ENCODE measurements at regions not wholly inside any gene's neighbourhood (a gene's known extent, or its start where the extent isn't known, plus 50 kb on each side); places are given as distances from the start of the nearest gene placed in this dataset.

- no peak for DNase-seq (ENCODE audit: low spot score)
Measured at GRCh38 chr13:104196611-104197010, 1130.4 kb upstream of the SLC10A2 start.

DNA sequence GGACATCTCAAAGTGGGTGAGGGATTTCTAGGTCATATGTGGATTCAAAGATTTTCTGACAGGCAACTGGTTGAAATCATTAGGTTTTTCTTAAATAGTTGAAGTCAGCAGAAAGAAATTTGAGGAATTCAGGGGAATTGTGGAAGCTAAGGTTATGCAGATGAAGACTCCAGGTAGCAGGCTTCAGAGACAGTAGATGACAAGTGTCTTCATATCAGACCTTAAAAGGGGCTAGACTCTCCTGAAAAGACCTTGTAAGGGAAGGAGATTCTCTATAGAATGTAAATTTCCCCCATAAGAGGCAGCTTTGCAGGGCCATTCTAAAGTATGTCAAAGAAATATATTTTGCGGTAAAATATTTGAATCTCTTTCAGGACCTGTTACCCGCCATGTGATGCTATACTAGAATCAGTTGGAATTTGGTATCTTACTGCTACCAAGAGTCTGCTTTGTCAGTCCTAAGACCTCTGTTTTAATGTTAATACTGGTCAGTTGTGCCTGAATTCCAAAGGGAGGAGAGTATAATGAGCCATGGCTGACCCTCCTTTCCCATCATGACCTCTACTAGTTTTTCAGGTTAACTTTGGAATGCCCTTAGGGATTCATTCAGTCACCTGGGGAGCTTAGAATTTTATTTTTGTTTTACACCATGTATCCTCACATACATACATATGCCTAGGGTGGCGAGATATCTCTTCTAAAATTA, 1115.5 kb upstream of the SLC10A2 start:
- DNase-seq (ENCODE audit: low spot score): no peak

GRCh38 chr13:104170980-104171555, 1104.9 kb upstream of the SLC10A2 start:
- no peak for DNase-seq (ENCODE audit: low spot score)

DNA sequence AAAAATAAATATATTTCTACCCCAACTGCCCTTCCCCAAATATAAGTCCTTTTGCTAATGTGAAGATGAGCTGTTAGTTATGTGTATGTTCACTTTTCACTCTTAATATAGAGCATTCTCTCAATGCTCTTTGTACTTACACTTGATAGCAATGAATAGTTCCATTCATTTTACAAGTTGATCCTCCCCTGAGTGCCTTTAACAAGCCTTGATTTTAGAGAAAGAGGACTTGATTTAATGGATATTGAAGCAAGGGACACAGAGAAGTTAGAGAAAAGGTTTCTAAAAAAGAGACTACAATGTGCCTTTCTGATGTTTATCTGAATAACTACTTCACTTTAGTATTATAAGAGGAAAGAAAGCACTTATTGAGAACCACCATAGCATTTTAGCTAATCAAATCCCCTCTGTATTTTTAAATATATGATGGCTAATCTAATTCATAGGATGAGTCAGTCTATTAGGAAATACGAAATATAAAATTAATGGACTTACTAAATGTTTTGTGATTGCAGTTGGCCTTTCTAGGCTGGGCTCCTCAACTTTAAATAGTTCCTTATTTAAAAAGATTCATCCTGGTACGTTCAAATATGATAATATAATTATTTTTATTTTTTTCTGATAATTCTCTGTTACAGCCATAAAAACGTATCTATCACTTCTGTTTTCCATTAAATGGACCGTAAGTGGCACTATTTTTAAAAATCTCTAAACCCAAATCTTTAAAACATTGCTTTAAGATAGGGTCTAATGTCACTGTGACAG, 1097.8 kb upstream of the SLC10A2 start:
- DNase-seq (ENCODE audit: low spot score): no peak

DNA sequence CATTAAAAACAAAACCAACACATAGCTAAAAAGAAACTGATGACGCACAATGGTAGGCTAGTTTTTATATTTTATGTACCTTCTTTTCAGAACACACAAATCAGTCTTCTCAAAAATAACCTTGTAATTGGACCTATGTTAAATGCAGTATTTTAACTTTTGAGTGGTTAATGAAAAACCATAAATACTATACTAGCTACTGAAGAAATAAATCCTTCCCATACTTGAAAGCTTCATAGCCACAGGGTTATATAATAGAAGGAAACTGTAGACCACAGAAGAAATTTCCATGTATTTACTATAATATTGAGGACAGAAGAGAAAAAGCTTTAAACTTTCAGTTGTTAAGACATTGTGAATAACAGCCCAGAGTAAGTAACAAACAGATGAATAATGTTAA, 1094.3 kb upstream of the SLC10A2 start:
- DNase-seq (ENCODE audit: low spot score): no peak

DNA sequence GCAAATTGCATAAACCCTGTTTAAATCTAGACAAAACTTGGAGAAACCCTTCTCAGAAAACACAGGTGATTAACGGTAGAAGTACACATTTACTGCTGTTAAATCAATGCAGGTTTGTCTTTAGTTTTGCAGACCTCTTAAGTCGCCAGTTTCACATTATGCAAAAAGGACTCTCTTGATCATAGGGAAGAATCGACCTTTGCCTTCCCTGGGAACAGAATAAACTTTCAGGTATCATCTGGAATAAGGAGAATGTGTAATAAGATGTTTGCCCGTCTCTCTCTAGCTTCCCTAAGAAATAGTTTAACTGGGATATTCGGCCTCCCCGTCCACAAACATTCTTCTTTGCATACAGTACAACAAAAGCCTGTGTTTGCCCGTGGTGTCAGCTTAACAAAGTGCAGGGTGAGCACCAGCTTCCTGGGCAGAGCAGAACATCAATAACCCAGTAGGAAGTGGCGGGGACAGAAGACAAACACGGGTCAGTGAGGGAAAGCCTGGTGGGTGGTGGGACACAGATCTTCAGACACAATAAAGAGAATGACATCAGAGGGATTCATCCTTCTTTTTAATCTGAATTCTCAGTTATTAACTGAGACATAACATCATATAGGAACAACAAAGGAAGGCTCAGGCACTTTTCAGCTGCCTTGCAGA, 1077.7 kb upstream of the SLC10A2 start:
- DNase-seq (ENCODE audit: low spot score): no peak

GRCh38 chr13:104140552-104140951, 1074.3 kb upstream of the SLC10A2 start:
- no peak for DNase-seq (ENCODE audit: low spot score)

GRCh38 chr13:104137416-104137815, 1071.2 kb upstream of the SLC10A2 start:
- no peak for DNase-seq (ENCODE audit: low spot score)

DNA sequence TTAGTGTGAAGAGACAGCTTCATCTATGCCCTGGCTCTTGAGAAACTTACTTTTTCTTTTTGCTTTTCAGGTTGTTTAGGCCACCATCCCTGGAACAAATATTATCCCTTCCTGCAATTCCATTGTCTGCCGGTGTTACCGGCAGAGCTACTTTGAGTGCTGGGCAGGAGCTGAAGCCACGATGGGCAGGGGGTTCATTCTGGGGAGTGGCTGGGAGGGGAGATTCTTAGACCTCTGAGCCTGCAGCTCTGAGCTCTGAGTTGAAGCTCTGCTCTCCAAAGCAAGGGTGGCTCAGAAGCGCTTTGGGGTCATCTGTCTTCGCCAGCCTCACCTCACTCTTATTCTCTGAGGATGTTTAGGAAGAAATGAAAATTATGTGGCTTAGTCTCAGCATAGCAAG, 1066.6 kb upstream of the SLC10A2 start:
- no peak for DNase-seq (ENCODE audit: low spot score)

DNA sequence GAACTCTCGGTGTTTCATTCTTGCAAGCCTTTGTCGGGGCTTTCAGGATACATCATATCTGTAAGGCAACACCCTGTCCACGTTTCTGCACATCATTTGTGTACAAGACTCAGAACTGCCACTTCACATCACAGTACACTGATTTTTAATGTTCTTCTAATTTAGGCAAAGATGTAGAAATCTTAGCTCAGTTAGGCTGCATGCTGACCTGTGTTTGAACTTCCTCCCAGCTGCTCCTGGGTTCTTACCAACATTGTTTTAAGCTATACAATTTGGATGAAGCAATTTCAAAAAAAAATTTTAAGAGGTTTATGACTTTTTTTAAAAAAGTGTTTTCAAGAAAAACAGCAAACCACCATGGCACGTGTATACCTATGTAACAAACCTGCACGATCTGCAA, 1047.9 kb upstream of the SLC10A2 start:
- DNase-seq (ENCODE audit: low spot score): no peak

- DNase-seq (ENCODE audit: low spot score): no peak
Measured at GRCh38 chr13:104111031-104111430, 1044.8 kb upstream of the SLC10A2 start.

DNA sequence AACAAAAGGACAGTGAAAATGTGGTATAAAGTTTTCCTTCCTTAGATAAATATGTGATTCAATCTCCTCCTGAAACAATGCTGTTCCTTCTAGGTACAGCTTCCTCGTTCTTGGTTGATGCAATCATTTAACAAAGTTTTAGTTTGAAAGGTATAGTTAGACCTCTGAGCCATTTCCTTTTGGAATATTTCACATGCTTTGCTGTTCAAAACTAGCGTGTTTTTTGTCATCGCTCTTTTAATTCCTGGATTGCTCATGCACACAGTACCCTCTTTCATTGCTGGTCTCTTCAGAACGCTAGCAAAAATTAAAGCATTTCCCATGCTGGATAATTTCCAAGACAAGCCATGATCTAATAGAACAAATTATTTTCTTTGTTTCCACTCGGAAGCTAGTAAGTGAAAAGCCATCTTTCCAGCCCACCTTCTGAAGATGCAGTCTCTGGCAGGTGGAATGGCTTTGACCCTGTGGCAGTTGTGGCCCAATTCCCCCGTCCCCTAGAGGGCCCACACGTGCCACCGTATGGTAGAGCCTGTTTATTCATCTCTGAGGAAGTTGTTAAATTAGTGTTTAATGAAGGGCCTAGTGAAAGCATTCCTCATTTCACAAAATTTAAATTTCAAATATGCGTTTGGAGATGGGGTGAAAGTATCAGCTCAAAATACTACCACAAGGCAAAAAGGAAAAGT, 1040.6 kb upstream of the SLC10A2 start:
- no peak for DNase-seq (ENCODE audit: low spot score)

GRCh38 chr13:104105418-104106355, 1039.5 kb upstream of the SLC10A2 start:
- no peak for DNase-seq (ENCODE audit: low spot score)

- no peak for DNase-seq (ENCODE audit: low spot score)
Measured at GRCh38 chr13:104099750-104100149, 1033.5 kb upstream of the SLC10A2 start.

- no peak for DNase-seq (ENCODE audit: low spot score)
Measured at GRCh38 chr13:104098421-104098820, 1032.2 kb upstream of the SLC10A2 start.

DNA sequence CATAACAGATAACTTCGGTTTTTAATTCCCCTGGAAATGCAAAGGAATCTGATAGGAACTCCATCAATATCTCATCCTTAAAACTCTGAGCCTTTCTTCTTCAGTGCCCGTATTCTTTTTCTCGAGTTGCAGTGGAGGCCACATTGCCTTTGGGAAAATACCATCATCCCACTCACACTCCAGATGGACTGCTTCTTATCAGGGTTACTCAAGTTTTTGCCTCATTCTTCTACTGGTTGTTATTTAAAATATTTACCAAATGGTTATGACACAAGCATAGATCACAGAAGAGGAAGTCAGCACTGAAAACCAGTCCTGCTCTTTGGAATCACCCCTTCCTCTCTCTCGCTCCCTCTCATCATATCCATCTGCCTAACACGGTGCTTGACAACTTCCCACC, 1020.5 kb upstream of the SLC10A2 start:
- no peak for DNase-seq (ENCODE audit: low spot score)

DNA sequence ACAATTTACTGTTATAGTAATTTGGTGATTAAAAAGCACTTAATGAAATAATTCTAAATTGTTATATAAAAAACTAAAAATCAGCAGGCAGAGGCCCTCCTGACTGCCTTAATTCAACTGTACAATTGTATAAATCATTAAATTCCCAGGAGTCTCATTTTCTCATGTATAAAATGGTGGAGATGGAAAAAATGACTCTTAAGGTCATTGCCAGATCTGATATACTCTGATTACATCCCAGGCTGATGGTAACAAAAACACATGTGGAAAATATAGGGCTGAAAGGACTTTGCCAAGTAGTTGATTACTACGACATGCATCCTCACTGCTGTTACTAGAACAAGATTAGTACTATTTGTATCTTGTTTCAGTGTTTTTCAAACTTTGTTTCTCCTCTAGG, 1020.0 kb upstream of the SLC10A2 start:
- no peak for DNase-seq (ENCODE audit: low spot score)

DNA sequence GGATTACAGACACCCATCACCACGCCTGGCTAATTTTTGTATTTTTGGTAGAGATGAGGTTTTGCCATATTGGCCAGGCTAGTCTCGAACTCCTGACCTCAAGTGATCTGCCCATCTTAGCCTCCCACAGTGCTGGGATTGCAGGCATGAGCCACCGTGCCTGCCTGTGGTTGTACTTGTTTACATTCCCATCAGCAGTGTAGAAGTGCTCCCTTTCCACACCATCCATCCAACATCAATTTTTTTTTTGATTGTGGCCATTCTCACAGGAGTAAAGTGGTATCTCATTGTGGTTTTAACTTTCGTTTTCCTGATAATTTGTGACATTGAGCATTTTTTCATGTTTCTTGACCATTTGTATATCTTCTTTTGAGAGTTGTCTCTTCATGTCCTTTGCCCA, 1019.4 kb upstream of the SLC10A2 start:
- no peak for DNase-seq (ENCODE audit: low spot score)

- DNase-seq (ENCODE audit: low spot score): no peak
Measured at GRCh38 chr13:104074326-104074725, 1008.1 kb upstream of the SLC10A2 start.

DNA sequence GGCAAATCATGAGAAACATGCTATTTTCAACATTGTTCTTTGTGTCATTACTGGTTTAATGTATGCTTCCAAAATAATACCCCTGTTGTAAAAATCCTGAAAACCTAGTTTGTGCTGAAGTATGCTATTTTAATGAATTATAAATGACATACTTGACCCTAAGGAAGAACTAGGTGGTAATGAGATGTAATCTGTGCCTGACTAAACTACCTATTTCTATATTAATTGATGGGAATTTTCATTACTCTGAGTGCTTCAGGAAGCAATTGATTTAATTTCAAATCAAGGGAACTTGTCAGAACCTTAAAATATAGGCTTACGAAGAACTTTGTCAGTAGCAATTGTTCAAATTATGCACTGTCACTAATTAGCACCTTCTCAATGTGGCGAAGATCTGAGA, 1005.6 kb upstream of the SLC10A2 start:
- no peak for DNase-seq (ENCODE audit: low spot score)

- no peak for DNase-seq (ENCODE audit: low spot score)
Measured at GRCh38 chr13:104065328-104065727, 999.1 kb upstream of the SLC10A2 start.
